HG03342 (cell line): ENCODE measurements at regions not wholly inside any gene's neighbourhood (a gene's known extent, or its start where the extent isn't known, plus 50 kb on each side); places are given as distances from the start of the nearest gene placed in this dataset.

ENCODE experiments used
- ATAC-seq: cut with Tn5 transposase; IDR thresholded peaks from one replicate; pipeline ENCODE4 v1.9.1; 2021; ENCODE audit warnings: mild to moderate bottlenecking, moderate library complexity; ENCODE audit not compliant: unreplicated experiment

GRCh38 chr12:89023936-89024335, 328.4 kb downstream of the DUSP6 start:
- ATAC-seq = no peak

DNA sequence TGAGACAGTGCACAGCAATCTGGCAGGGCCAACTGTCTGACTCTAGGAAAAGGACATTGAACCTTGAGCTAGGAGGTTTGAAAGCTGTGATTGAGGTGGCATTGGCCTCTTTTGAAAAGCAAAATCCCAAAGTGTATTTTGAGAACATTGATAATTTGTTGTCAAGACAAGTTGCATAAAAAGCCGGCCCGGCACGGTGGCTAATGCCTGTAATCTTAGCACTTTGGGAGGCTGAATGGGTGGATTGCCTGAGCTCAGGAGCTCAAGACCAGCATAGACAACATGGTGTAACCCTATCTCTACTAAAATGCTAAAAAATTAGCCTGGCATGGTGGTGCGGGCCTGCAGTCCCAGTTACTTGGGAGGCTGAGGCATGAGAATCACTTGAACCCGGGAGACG, 331.6 kb downstream of the DUSP6 start:
- no peak for ATAC-seq

DNA sequence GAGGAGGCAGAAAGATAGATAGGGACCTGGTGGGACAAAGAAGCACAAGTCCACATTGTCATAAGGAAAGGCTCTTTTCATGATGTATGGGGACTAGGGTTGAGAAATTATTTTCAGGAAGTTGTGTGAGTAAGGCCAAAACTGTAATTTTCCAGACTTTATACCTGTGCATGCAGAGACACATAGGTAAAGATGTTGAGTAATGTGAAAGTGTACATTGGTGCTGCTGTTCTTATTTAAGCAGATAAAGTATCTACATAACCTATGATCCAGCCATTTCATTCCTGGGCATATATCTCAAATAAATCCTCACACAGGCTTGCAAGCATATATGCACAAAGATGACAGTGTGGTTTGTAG, 332.2 kb downstream of the DUSP6 start:
- no peak for ATAC-seq

- ATAC-seq = peak; percentile 96
Measured at GRCh38 chr12:89019439-89020120, 332.7 kb downstream of the DUSP6 start.

GRCh38 chr12:89016970-89017778, 335.1 kb downstream of the DUSP6 start:
- no peak for ATAC-seq

GRCh38 chr12:89015419-89015818, 336.9 kb downstream of the DUSP6 start:
- no peak for ATAC-seq

- ATAC-seq = no peak
Measured at GRCh38 chr12:88998421-88998820, 353.9 kb downstream of the DUSP6 start.

DNA sequence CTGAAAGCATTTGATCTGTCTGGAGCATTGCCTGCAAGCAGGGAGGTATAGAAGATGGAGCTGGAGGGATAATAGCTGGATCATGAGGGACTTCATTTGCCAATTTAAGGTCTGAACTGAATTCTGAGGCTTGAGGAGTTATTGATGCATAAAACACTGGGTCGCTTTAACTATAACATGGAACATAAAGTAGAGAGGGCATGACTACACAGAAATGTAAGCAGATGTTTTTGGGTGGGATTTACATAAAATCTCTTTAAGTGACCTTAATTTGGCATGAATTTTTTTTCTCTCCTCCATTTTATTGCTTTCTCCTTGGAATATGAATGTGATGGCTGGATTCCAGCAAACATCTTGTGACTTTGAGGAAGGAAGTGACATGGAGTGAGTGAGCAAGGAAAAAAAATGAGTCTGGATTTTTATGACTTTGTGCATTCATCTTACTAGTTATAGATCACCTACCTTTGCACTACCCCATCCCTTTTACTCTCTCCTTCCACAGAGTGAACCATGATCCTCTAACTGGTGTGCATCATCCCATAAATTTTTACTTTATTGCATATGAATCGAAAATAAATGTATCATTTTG, 356.0 kb downstream of the DUSP6 start:
- ATAC-seq = no peak

DNA sequence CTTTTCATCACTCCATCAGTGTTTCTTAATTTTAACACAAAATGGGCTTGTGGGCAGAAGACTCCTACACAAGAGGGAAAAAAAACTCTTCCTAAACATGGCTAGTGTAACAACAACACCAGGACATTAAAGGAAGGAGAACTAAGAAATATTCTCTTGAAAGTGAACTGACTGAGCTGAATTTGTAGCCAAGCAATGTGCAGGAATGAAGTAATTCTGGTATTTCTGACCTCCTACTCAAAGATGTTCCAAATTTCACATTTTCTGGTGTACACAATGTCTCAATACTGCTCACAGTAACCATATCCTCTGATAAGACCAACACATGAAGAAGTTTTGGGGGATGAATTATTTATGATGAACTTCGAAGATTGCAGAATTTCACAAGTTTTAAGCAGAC, 357.3 kb downstream of the DUSP6 start:
- no peak for ATAC-seq

GRCh38 chr12:88994537-88994936, 357.8 kb downstream of the DUSP6 start:
- no peak for ATAC-seq

DNA sequence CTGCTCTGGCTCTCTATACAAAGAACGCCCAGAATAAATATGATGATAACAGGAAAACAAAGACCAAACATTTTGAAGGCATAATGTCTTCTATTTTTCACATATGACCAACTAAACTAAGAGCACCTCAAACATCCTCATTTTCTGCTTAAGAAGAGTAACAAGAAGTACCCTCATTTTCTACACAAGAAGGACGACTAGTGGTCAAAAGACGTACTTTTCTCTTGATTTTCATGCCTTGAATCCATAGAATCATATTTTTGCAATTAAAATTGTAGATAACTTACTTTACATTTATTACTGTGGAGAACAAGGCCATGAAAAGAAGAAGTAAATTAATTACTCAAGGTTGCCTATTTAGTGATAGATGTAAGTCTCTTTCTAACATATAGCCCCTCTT, 358.6 kb downstream of the DUSP6 start:
- peak; percentile 66 for ATAC-seq

DNA sequence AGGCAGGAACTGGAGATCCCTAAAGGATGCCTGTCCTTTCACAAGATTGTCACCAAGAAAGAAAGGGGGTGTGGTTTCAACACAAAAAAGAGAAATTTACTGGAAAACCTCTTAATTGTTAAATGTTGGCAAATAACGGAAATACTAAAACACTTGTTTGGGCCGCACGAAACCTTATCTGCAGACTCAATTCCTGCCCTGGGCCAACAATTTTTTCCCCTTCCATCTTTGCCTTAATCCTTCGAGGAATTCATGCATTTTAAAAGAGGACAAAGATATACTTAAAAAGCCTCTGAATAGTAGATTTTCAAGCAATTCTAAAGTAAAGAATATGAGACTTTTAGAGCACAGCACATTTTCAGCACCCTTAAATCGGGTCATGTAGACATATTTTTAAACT, 366.2 kb downstream of the DUSP6 start:
- ATAC-seq = no peak

DNA sequence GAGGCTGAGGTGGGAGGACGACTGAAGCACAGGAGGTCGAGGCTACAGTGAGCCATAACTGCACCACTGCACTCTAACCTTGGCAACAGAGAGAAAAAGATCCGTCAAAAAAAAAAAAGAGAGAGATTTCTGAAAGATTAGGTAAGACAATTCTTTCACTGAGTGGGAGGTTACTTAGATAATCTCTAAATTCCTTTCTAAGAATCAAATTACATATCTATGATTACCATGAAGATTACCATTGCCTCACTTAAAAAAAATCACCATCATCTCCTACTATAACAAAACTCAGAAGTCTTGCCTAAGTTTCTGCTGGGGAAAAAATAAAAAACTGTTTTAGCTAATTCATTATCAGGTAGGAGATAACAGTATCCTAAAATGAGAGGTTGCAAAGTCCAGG, 366.7 kb downstream of the DUSP6 start:
- ATAC-seq = no peak

GRCh38 chr12:88985011-88985410, 367.3 kb downstream of the DUSP6 start:
- ATAC-seq = no peak

- no peak for ATAC-seq
Measured at GRCh38 chr12:88982694-88983093, 369.6 kb downstream of the DUSP6 start.

DNA sequence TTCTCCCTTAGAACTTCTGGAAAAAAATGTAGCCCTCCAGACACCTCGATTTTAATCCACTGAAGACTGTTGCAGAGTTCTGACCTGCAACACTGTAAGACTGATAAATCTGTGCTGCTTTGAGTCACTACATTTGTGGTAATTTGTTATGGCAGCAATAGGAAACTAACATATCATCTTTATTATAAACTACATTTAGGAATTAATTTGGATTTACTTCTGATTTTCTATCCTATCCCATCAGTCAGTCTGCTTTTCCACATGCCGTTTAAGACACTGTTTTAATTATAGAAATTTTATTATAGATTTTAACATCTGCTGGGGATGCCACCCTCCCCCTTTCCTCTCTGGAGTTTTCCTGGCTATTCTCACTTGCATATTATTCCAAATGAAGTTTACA, 375.2 kb downstream of the DUSP6 start:
- ATAC-seq = no peak

DNA sequence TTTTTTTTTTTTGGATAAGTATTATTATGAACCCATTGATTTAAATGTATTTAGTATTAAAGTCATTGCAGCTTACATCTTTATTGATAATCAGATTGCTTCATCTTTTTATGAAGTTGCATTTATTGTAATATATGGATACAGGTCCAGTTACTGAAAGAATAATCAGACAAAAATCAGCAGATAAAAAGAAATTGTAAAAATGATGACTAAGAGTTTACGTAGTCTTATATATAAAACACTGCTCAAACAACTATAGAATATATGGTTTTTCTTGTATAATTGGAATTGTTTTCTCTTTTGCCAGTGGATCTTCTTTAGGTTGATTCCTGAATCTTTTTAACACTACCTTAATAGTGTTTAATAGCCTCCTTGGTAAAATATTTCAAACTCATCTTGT, 378.3 kb downstream of the DUSP6 start:
- no peak for ATAC-seq

DNA sequence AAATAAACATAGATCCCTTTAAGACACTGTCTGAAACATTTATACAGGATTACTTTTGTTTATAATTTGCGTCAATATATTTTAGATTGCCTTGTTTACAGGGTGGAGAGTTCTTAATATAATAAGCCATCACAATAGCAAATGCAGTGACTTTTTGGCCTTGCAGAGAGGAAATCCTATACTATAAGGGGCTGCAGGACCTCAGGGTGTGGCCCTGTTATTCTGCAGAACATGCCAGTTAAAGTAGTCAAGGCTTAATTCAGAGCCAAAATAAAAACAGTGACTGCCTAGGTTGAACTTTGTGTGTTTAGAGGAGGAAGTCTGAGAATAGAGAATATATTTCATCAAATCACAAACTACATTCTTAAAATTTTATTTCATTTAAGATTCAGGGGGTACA, 381.6 kb downstream of the DUSP6 start:
- ATAC-seq = no peak

DNA sequence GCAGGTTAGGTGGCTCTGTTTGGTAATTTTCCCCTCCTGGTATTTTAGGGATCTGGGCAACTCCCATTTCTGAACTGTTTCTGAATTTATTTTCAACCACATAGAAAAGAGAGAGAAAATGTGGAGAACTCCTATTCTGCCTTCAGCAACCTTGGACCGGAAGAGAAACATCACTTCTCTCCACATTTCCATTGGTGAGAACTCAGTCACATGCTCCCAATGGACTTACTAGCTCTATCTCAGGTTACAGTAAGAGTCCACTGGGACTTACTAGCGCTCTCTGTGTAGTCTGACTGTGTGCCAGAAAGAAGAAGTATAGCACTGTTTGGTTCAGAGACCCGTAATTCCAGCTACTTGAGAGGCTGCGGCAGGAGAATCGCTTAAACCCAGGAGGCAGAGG, 383.2 kb downstream of the DUSP6 start:
- no peak for ATAC-seq

DNA sequence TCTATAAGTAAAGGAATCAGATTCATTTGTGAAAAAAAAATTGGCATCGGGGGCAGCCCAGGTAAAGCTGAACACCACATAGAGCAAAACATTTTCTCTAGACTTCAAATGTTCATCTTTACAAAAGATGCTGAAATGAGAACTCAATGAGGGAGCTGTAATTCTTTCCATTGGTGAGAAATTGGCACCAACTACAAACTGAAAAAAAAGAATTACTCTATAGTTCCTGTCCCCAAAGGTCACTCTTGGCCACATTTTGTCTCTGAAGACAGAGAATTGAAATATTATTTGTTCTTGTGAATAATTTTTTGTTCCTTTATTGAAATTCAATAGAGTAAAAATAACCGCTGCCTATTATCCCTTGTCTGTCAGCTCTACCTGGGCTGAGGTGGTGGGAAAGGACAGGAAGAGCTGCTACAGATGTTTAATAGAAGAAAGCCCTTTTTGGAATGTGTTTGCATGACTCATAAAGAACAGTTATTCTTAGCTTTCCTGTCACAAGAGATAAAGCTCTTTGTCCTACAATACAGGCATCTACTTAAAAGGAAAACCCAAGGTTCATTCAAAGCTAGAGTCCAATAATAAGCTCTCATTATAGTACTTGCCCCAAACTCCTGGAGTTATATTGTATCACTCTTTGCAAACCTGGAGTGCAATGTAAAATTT, 380.1 kb upstream of the KITLG start:
- no peak for ATAC-seq

DNA sequence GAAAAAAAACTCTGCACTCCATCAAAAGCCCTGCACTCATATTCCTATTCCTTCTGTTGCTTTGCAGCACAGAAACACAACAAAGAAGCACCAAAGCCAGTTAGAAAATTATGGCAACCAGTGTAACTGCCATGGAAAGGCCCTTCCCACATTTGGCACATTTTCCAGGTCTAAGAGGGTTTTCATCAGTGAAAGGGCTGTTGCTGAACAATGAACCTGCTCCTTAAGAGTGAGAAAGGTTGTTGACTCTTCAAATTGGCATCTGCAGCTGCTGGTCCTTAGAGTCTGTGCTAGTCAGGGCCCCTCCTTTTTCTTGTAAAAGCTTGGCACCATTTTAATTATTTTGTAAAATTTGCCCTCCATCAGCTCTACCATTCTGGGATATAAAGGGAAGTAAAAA, 378.7 kb upstream of the KITLG start:
- ATAC-seq = no peak

DNA sequence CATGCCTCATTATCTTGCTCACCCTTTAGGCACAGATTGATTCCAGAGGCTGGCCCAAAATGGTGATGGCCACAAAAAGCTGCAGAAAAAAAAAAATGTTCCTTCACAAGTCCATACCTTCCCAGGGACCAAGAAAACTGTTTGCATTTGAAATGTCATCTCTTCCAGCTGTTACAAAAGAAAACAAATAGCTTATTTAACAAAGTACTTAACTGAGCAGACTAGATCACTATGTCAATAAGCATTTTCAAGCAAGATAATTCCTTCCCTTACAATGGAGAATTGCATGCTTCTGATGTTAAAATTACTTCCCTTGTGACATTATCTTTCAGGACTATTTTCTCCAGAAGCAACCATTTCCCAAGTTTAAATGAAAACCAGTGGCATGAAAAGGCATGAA, 377.9 kb upstream of the KITLG start:
- ATAC-seq = no peak
